Stimulated activated CD8-positive, alpha-beta memory T cell treated with anti-CD3 and anti-CD28 coated beads, Interleukin-4, amount 100 ng/mL, for 24 hours (primary cell): ENCODE measurements at regions not wholly inside any gene's neighbourhood (a gene's known extent, or its start where the extent isn't known, plus 50 kb on each side); places are given as distances from the start of the nearest gene placed in this dataset.
"Not testable (repeated sequence)": the region's sequence is repeated elsewhere in the genome, so short reads cannot be mapped to it uniquely, and the experiment has no call there.

Experiments
- DNase-seq: peaks from one replicate; pipeline ENCODE4 v3.0.0-alpha.2; 2020; ENCODE audit warnings: low read depth

GRCh38 chr2:242027676-242028450, 158.3 kb downstream of the RTP5 start:
- no peak for DNase-seq

- no peak for DNase-seq
Observed at GRCh38 chr2:242029422-242030225, 160.1 kb downstream of the RTP5 start.

GRCh38 chr2:242030226-242030575, 160.7 kb downstream of the RTP5 start:
- DNase-seq, result no peak

- no peak for DNase-seq
Observed at GRCh38 chr2:242030858-242031257, 161.3 kb downstream of the RTP5 start.

- DNase-seq, result peak; percentile 27
Observed at GRCh38 chr2:242031481-242032019, 162.0 kb downstream of the RTP5 start.

- no peak for DNase-seq
Observed at GRCh38 chr2:242032780-242033656, 163.5 kb downstream of the RTP5 start.

- DNase-seq, result no peak
Observed at GRCh38 chr2:242034138-242034537, 164.6 kb downstream of the RTP5 start.

GRCh38 chr2:242034996-242035814, 165.7 kb downstream of the RTP5 start:
- DNase-seq, result no peak

GRCh38 chr2:242035858-242036652, 166.5 kb downstream of the RTP5 start:
- DNase-seq, result no peak

- no peak for DNase-seq
Observed at GRCh38 chr2:242036653-242036950, 167.1 kb downstream of the RTP5 start.

- DNase-seq, result no peak
Observed at GRCh38 chr2:242038166-242038927, 168.8 kb downstream of the RTP5 start.

GRCh38 chr2:242038928-242039341, 169.4 kb downstream of the RTP5 start:
- no peak for DNase-seq

GRCh38 chr2:242040303-242040655, 170.8 kb downstream of the RTP5 start:
- DNase-seq, result no peak

GRCh38 chr2:242040681-242041080, 171.2 kb downstream of the RTP5 start:
- DNase-seq, result no peak

GRCh38 chr2:242041816-242042215, 172.3 kb downstream of the RTP5 start:
- no peak for DNase-seq

- no peak for DNase-seq
Observed at GRCh38 chr2:242043538-242044312, 174.2 kb downstream of the RTP5 start.

GRCh38 chr2:242044313-242044590, 174.7 kb downstream of the RTP5 start:
- DNase-seq, result no peak

- DNase-seq, result not testable (repeated sequence)
Observed at GRCh38 chr2:242045596-242046144, 176.1 kb downstream of the RTP5 start.

GRCh38 chr2:242046206-242046826, 176.8 kb downstream of the RTP5 start:
- DNase-seq, result no peak
